Astrocyte (in vitro differentiated cells and primary cell): ENCODE measurements at regions not wholly inside any gene's neighbourhood (a gene's known extent, or its start where the extent isn't known, plus 50 kb on each side); places are given as distances from the start of the nearest gene placed in this dataset.
"Not testable (repeated sequence)": the region's sequence is repeated elsewhere in the genome, so short reads cannot be mapped to it uniquely, and the experiment has no call there.

ENCODE experiments used
- CTCF ChIP-seq: IDR thresholded peaks from 2 replicates; pipeline ENCODE4 v1.5.1; 2011; ENCODE audit warnings: low read depth, mild to moderate bottlenecking, inconsistent platforms, low read length, moderate library complexity; ENCODE audit not compliant: insufficient read depth
- EZH2 ChIP-seq: IDR thresholded peaks from 2 replicates; pipeline ENCODE4 v1.6.1; 2012; ENCODE audit warnings: mild to moderate bottlenecking, low read length, inconsistent platforms; ENCODE audit not compliant: insufficient read depth

- TF ChIP-seq EZH2, CTCF: not testable (repeated sequence)
Measured at GRCh38 chr7:13124629-13125028, 437.2 kb downstream of the ARL4A start.
